MCF 10A (cell line): ENCODE measurements at regions not wholly inside any gene's neighbourhood (a gene's known extent, or its start where the extent isn't known, plus 50 kb on each side); places are given as distances from the start of the nearest gene placed in this dataset.

Experiments used
- BruUV-seq: library from RNA; stranded (reverse); fragments of 400-500 nt; replicated peaks from 2 replicates; lab custom pipeline; 2021; lab: Mats Ljungman, UMichigan
- CTCF ChIA-PET: fragments of 300-600 bp; sonication (Branson Sonifier 250); formaldehyde crosslinking; extraction: SDS; loops from one replicate; lab custom pipeline; 2021; ENCODE audit warnings: antibody characterized with exemption, inconsistent platforms; lab: Yijun Ruan, JAX
- POLR2A ChIA-PET: fragments of 300-600, 350-650 bp; sonication (Branson Sonifier 250); formaldehyde crosslinking; extraction: SDS; loops from one replicate; lab custom pipeline; 2020; ENCODE audit warnings: antibody characterized with exemption, inconsistent platforms; lab: Yijun Ruan, JAX
- DNase-seq: peaks from one replicate; pipeline ENCODE4 v3.0.0-alpha.2; 2018; ENCODE audit not compliant: unreplicated experiment
- H3K27ac Mint-ChIP-seq: one replicate; pipeline ENCODE4 v1.8.0; 2022; ENCODE audit warnings: mild to moderate bottlenecking, low read depth, mixed read lengths; ENCODE audit not compliant: unreplicated experiment
- H3K27me3 Mint-ChIP-seq: one replicate; pipeline ENCODE4 v1.8.0; 2022; ENCODE audit warnings: mixed read lengths; ENCODE audit not compliant: insufficient read depth, unreplicated experiment
- H3K36me3 Mint-ChIP-seq: one replicate; pipeline ENCODE4 v1.8.0; 2022; ENCODE audit warnings: mild to moderate bottlenecking, moderate library complexity, mixed read lengths; ENCODE audit not compliant: insufficient read depth, unreplicated experiment
- H3K4me1 Mint-ChIP-seq: one replicate; pipeline ENCODE4 v1.8.0; 2022; ENCODE audit warnings: mixed read lengths; ENCODE audit not compliant: insufficient read depth, unreplicated experiment
- H3K4me3 Mint-ChIP-seq: one replicate; pipeline ENCODE4 v1.8.0; 2022; ENCODE audit warnings: mild to moderate bottlenecking, moderate library complexity, mixed read lengths; ENCODE audit not compliant: unreplicated experiment
- H3K9me3 Mint-ChIP-seq: one replicate; pipeline ENCODE4 v1.8.0; 2022; ENCODE audit warnings: mixed read lengths; ENCODE audit not compliant: unreplicated experiment
- CTCF ChIP-seq: fragments of 200-600 bp; IDR thresholded peaks from one replicate; pipeline ENCODE4 v1.8.0; 2022; ENCODE audit warnings: antibody characterized with exemption, mild to moderate bottlenecking; ENCODE audit not compliant: unreplicated experiment
- intact Hi-C: fragments of 100-400 bp; cut with micrococcal nuclease; formaldehyde crosslinking; loops from 2 replicates; pipeline ENCODE4 v1.14.1; 2022

- Mint-ChIP-seq H3K4me3 (no peak overlapping the region), H3K27me3 (no peaks in the 10 kb centered on the region), H3K9me3 (peaks cover 23% of the 10 kb centered on the region), H3K27ac (no peak overlapping the region), H3K4me1 (no peaks in the 10 kb centered on the region), H3K36me3 (peaks cover 13% of the 10 kb centered on the region)
- ChIA-PET CTCF (no interaction called here), POLR2A (no interaction called here)
- TF ChIP-seq CTCF, result no peak
- no peak for DNase-seq
- intact Hi-C loops, result no loop called here
- no TSS peak for BruUV-seq
Observed at GRCh38 chr7:68399991-68400590, 1198.2 kb upstream of the AUTS2 start.

DNA sequence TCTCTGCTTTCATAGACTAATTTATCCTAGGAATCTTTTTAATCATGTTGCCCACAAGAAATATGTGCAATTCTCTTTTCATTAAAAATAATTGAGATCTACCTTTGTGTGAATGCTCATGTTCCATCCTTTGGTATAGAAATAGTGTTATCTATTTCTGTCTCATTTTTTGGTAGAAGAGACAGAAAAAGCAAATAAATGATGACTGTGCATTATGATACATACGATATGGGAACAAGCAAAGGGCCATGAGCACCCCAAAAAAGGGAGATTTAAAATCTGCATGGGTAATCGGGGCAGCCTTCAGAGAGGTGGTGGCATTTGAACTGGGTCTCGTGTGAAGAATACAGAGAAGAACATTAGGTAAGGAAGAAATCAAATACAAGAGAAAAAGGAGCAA is 1197.5 kb upstream of the AUTS2 start:
- DNase-seq, result no peak
- no peaks in the 10 kb centered on the region for H3K4me1 Mint-ChIP-seq
- POLR2A ChIA-PET, result no interaction called here
- H3K9me3 Mint-ChIP-seq, result peaks cover 29% of the 10 kb centered on the region
- H3K27me3 Mint-ChIP-seq, result no peaks in the 10 kb centered on the region
- no TSS peak for BruUV-seq
- intact Hi-C loops, result no loop called here
- TF ChIP-seq CTCF, result no peak
- H3K36me3 Mint-ChIP-seq, result peaks cover 13% of the 10 kb centered on the region
- no peak overlapping the region for H3K4me3 Mint-ChIP-seq
- CTCF ChIA-PET, result interaction anchor here (0.6 kb wide), 1 partner anchor 10 kb away, joined by 3 read pairs; no protein-coding TSS in a partner anchor
- no peak overlapping the region for H3K27ac Mint-ChIP-seq

DNA sequence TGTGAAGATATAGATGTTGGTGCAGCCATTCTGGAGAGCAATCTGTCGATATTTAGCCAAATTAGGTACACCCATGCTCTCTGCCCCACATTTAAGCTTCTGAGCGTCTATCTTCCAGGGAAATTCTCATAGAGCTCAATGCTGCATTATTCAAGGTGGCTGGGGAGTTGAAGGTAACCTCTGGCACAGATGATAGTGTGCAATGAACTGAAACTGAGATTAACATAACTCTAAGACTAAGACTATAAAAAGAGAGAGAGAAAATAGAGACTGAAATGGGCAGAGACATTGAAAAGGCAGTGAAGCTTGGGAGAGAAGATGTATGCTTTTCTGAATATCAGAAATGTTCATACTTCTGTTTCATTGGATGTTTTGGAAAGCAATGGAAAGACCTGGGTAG is 1197.0 kb upstream of the AUTS2 start:
- no peak for TF ChIP-seq CTCF
- intact Hi-C loops, result no loop called here
- Mint-ChIP-seq H3K4me3 (no peak overlapping the region), H3K27ac (no peak overlapping the region), H3K36me3 (peaks cover 13% of the 10 kb centered on the region), H3K4me1 (no peaks in the 10 kb centered on the region), H3K9me3 (peaks cover 29% of the 10 kb centered on the region), H3K27me3 (no peaks in the 10 kb centered on the region)
- POLR2A ChIA-PET, result interaction anchor here (0.6 kb wide), 1 partner anchor 1508 kb away, joined by 4 read pairs; no protein-coding TSS in a partner anchor
- CTCF ChIA-PET, result interaction anchor here (0.6 kb wide), 1 partner anchor 10 kb away, joined by 3 read pairs; no protein-coding TSS in a partner anchor
- BruUV-seq, result no TSS peak
- DNase-seq, result no peak

DNA sequence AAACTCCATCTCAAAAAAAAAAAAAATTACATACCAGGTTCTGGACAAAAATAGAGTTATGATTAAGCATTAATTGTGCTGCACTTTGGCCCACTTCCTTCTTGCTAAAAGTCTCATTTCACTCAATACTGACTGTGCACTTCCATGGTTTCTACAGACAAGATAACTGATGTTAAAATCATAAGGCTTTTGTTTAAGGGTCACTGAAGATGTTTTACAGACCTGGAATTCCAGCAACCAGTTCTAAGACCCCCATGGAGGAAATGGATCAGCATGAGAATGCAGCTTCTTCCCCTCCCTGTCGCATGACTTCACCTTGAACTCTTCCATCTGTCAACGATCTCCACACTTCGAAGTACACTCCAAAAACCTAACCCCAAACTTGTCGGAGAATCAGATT is 1191.8 kb upstream of the AUTS2 start:
- intact Hi-C loops, result no loop called here
- Mint-ChIP-seq H3K27me3 (no peaks in the 10 kb centered on the region), H3K4me1 (no peaks in the 10 kb centered on the region), H3K4me3 (no peak overlapping the region), H3K36me3 (peaks cover 7% of the 10 kb centered on the region), H3K27ac (no peak overlapping the region), H3K9me3 (peaks cover 14% of the 10 kb centered on the region)
- POLR2A ChIA-PET, result no interaction called here
- CTCF ChIA-PET, result no interaction called here
- TF ChIP-seq CTCF, result no peak
- no peak for DNase-seq
- BruUV-seq, result no TSS peak
